ENCODE measurements at regions not wholly inside any gene's neighbourhood (a gene's known extent, or its start where the extent isn't known, plus 50 kb on each side); places are given as distances from the start of the nearest gene placed in this dataset.

DNA sequence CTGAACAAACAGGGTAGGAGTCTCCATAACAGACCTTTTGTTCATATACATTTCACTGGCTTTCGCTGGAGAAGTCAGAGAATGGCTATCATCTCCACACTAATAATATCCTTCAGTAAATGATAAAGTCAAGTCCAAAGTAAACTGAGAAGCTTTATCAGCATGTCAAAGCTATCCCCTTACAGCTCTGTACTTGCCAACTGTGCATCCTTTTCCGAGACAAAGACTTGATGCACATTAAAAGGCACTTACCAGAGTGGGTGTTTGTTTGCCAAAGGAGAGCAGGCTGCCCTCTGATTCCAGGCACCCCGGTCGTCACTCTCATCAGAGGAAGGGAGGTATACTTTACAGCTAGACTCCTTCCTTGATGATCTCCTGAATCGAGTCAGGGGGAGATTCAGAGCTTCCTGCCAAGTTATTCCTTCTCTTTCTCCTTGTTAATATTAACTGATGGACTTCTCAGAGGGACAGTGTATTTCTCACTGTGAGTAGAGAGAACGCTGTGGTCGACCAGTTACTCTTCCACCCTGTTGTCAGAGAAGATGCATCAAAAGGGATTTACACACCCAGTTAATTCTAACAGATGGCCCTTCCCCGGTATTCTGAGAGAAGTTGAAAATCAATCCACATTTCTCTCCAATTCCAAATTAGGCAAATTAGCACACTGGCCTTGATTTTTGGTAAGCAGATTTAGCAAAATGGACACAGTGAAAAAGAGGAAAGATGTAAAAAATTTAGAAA, 504.7 kb upstream of the NR2F2 start:
- no peak for DNase-seq (ENCODE audit: low read depth)

DNA sequence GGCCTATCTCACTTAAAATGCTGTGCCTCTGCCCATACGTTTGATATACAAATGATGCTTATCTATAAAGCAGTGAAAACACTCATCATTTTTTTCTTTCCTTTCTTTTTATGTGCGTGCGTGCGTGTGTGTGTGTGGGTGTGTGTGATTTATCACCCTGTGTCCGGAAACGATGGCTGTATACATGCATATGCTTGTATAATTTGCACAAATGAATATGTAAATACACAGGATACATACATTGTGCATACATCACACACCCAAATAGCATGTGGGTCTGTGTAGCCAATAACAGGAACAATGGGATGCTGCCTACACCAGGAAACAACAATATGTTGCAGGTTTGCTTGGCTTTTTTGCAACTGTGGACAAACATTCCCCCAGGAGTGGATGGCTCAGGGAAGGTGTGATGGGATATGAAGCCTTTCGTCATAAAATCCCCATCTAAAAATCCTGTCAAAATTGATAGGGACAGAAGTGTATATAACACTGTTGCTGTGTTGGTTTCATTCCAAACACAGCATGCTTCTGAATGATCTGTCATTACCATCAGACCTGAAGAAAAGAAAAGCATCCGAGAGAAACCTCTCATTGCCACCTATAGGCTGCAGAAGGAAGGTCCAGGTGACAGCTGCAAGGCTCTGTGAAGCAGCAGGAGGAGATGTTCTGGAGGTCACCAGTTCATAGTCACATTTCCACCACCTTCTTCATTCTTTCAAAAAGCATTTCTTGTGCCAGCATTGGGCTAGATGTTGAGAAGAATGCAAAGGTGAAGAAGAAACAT, 503.9 kb upstream of the NR2F2 start:
- DNase-seq (ENCODE audit: low read depth): no peak

DNA sequence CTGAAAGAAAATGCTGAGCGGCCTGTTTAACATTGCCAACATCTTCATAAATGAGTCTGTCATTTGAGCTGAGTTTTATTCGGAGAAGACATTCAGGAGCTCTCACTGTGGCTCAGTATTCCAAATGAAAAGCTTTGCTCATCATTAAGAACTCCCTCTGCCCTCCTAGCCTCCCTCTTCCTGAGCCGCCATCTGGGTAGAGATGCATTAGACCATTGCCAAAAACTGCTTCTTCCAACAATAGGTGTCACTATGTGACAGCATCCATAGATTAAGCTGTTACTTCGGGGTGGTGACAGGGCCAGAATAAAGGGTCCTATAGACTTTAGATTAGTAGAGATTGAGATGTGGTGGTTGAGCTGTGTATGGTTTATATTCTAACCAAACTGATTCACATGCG, 501.4 kb upstream of the NR2F2 start:
- DNase-seq (ENCODE audit: low read depth): no peak

DNA sequence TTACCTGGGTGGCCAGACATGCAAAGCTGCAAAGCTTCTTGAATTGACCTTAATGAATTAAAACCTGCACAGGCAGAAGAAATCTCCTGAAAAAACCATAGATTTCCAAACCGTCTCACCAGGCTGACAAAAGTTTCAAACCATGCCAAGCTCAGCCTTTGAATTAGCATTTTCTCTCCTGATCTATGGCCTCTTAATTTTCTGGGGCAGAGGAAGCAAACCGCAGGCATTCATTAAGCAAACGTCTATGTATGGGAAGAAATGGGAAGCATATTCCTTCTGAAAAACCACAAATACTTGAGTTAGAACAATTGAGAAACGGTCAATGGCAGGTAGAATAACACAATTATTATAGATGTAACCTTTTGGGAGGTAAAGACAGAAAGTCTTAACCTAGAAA, 500.2 kb upstream of the NR2F2 start:
- no peak for DNase-seq (ENCODE audit: low read depth)

DNA sequence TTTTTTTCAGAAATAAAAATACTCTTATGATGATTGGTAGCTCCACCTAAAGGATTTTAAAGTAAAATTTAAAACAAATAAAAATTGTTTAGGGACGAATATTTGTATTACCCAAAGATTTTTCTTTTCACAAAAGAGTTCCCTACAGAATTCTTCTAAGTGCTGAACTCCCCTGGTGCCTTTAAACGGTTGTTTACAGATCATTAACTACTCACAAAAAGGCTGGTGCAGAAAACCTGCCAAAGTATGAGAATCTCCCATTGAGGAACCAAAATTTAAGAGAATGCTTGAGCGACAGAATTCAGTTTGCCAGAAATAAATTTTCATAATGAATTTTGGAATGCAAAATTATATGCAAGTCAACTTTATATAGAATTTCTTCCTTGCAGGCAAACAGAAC, 497.8 kb upstream of the NR2F2 start:
- no peak for DNase-seq (ENCODE audit: low read depth)

DNA sequence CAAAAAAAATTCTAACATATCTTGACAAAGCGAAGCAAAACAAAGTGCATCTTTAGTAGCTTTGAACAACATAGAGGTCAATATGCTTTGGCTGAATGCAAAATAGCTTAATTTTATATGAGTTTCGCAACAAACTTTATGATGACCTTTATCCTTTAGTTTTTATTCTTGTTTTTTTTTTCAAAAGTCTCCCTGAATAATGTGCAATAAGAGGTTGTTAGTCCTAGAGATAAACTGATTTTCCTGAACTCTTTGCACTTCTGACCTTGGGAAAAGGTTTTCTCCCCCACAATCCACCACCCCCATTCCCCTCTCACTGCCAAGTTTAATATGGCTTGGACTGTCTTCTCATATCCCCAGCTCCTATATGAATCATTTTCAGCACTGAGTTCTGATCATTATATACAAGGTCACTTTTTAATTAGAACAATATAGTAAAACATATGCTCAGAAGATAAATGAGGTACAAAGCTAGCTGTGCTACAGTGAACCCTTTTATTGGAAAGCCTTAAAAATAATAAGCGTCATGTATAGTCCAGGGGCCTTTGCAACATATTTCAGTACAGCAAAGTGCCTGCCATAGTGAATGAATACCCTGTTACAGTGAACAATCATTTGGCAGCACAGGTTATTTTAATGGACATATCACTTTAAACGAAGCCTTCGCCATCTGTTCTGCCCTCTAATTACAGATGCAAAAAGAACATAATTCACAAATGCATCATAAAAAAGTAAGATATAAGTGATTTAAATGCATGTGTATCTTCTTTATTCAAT, 496.3 kb upstream of the NR2F2 start:
- no peak for DNase-seq (ENCODE audit: low read depth)

DNA sequence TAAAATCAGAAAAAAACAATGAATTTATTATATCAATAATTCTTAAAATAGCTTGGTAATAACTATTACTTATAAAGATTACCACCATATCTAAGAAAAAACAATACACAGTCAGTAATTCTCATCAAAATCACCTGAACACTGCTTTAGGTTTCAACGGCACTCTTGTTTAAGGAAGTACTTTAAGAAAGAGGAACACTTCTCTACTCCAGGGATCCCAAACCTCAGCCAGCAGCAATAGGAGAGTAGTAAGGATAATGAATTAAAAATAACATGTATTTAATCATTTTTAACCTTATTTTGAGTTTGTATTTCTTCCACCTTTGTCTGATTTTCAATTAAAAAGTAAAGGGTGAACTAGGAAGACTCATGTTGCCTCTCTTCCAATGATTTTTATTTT, 494.0 kb upstream of the NR2F2 start:
- no peak for DNase-seq (ENCODE audit: low read depth)

DNA sequence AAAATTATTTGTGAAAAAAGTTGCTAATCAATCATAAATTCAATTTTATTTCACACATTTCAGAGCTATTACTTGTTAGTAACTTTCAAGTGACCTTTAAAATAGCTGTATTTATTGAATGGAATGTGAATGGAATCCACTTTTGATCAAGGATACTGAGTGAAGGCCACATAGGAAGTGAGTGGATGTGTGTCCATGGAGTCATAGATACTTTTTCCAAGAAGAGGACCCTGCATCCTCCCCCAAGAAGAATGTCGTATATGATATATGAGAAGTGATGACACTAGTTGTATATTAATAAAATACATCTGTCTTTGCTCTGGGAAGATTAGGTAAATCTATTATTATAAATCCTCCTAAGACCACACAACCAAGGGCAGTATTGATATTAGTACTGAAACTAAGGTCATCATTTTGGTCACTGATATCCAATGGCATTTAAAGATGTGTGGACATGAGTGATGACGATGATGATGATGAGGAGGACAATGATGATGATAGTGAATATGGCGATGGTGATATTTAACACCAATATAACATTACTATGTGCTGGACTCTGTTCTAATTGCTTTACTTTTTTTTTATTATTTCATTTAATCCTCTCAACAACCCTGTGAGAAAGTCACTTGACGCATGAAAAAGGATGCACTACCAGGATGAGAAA, 493.0 kb upstream of the NR2F2 start:
- no peak for DNase-seq (ENCODE audit: low read depth)

DNA sequence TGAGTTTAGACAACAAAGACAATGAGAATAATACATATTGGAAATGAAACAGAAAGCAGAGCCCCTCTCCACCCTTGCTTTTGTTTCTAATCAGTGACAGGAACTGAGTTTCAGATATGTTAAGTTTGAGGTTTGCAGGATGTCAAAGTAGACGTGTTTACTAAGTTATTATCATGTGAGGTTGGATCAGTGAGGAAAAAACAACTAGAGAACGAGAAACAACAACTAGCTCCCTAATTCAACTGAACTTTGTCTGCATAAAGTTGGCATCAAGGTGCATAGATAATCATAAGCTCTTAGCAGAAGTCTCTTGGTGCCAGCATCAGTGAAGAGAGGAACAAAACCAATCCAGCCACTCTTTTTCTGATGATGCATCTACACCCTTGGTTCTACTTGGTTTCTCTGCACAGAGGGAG, 491.1 kb upstream of the NR2F2 start:
- no peak for DNase-seq (ENCODE audit: low read depth)

DNA sequence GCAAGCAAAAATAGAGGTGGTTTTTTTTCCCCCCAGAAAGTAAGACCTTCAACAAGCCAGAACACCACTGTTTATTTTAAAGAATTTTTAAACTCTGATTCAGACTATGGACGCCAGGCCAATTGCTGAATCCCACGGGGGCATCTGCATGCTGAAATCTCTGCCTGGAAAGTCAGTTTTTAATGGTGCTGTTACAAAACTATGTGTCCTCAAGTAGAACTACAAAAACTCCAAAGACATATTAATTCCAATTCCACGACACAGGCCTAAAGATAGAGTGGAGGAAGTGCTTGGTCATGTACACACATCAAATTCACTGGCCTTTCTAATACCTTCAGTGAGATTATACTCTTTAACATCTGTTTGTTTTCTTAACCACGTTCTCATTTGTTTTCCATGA, 490.5 kb upstream of the NR2F2 start:
- DNase-seq (ENCODE audit: low read depth): peak; percentile 8

DNA sequence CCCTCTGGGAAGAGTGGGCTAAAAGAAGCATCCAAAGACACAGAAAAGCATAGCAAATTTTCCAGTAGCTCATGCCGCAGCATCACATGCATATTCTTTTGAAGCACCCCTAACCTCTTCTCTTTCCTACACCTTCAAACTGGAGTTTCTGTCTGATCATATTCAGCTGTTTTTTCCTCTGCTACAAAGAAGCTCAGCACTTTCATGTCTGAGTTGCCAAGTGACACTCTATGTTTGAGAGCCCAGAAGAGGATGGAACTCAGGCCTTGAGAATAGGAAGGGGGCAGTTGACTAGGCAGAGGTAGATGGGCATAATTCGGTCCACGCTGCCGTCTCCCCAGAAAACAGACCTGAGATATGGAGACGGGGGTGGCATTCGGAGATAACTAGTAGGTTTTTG, 489.6 kb upstream of the NR2F2 start:
- no peak for DNase-seq (ENCODE audit: low read depth)

DNA sequence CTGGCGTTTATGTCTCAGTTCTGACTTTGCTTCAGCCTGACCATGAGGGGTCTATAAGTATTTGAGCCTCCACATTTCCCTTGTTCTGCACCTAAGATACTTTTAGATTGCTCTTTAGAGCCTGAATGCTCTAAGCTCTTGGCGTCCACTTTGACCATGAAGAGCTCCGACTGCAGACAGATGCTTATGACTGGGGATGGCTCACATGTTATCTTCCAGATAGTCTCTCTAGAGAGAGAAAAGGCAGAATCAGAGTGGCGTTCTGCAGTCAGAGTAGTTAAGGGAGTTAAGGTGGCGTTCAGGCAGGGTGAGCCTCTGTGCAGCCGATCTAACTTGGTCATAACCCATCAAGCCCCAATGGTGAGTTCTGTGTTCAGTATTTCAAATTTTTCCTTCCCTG, 487.9 kb upstream of the NR2F2 start:
- DNase-seq (ENCODE audit: low read depth): peak; percentile 10

DNA sequence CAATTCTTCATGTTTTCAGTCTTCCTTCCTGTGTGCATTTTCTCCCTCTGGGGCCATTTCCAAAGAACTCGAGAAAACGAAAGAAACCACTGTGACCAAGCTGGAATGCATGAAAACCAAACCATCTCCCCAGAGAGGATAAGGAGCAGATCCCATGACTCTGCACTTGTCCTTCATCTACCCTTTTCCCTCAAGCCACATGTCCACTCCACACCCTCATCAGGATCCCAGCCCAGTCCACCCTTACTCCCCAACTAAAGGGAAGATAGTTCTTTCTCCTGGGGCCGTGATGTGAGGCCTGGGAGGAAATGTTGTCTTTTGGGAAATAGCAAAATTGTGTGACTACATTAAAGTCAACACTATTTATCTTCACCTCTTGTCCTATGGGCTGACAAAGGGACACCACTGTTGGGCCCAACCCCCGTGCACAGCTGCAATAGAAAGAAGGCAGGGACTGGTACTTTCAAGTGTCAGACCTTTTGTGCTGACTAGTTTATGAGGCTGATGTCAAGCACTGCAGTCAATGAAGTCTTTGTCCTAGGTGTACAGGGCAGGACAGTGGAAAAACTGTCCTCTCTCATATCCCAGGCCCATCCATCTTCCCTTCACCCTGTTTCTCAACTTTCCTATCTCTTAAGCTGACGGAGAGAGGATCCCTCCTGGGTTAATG, 487.1 kb upstream of the NR2F2 start:
- peak; percentile 88 for DNase-seq (ENCODE audit: low read depth)

DNA sequence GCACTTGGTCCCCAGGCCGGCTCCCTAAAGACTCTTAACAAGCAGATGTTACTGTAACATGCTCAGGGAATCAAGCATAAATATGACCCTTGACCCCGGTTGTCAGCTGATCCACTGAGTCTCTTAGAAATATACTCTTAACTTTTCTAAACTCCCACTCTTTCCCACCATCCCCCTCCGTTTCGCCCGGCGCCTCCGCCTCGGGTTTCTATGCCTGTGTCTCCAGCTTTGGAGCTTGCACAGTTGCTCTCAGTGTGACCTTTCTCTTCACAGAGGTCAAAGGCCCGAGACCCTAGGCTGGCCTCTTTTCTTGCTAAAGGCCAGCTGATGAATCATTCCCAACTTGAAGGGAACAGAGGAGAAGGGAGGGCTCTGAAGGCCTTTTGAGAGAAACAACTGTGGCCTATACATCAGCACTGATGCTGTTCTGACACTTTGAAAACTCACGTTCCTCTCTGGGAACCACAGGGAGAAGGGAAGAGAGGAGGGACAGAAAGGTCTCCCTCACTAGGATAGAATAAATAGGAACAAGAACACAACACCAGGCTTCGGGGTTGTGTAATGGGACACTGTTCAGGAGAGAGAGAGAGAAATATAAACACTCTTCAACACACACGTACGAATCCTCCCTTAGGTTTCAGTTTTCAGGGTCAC, 484.5 kb upstream of the NR2F2 start:
- DNase-seq (ENCODE audit: low read depth): no peak

DNA sequence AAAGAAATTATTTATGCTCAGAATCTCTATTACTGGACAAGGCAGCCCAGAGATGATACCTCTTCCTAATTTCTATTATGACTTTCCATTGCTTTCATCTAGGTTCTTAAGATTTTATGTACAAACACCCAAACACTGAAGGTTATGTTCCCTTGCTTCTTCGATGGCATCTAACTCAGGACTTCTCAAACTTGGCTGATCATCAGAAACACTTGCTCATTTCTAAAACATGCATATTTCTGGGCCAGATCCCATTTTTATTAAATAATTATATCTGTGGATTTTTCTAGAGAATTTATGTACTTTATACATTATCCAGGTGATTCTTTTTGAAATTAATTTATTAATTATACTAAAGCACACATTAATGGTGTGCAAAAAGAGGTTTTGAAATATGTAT, 482.4 kb upstream of the NR2F2 start:
- no peak for DNase-seq (ENCODE audit: low read depth)

DNA sequence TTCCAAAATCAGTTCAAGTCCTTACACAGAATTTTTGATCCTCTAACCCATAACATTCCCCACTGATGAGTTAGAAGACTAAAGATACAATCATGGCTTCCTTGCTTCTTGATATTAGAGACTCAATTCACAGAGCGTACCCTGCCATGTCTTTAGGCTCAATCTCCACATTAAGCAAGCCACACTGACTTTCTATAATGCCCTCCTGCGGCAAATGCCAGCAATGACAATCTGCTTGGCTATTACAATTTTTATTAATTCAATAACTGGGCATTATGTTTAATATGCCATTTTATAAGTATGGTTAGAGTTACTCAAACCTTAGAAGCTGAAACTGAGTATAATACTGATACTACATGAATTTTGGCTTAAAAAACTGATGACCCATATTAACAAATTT, 479.7 kb upstream of the NR2F2 start:
- no peak for DNase-seq (ENCODE audit: low read depth)

DNA sequence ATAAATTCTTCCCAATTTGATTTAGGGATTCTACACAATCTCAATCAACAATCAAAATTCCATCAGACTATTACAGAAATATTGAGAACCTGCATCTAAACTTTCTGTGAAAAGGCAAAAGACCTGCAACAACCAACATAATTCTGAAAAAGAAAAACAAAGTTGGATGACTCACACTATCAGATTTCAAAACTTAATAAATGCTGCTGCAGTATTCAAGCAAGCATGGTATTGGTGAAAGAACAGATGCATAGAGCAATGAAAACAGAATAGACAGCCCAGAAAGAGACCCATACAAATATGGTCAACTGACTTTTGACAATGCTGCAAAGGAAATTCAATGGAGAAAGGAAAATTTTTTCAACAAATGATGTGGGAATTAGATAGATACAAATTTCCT, 477.1 kb upstream of the NR2F2 start:
- no peak for DNase-seq (ENCODE audit: low read depth)

DNA sequence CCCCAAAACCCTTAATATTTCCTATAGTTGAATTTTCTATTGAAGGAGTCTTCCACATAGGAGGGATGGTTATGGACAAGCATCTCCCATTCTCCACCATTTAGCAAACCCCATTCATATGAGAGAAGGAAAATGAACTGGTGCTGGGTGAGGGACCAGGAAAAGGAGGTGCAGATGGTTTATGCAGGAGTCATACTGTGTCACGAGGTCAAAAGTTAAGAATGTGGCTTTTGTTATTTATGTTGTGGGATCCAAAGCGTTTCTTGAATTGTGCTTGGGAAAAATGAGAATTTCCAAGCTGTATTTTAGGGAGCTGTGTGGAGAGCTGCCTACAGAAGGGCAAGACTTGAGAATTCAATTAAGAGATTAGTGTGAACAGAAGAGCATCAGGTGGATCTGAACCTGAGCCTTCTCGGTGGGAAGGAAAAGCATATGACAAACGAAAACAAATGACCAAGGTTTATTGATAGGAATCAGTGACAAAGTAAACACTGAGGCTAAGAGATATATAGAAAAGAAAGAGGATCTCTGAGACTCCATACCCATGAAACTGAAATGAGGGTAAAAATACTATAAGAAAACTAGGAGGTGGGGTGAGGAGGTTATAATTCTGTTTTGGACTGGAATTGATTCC, 473.3 kb upstream of the NR2F2 start:
- peak; percentile 49 for DNase-seq (ENCODE audit: low read depth)

DNA sequence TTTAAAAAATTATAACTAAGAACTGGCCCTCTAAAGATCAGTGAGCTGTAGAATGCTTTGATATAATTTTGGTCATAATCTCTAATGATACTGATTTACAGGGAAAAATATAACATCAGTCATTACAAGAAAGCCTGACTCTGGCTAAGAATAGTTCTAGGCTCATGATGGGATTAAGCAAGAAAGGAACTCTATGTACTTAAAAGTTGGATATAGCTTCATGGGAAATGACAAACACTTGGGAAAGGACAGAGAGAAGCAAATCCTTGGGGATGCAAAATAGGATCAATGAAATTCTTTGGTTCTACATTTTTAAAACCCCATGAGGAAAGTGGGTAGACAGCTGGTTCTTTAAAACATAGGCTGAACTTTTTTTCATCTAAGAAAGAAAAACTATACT, 472.7 kb upstream of the NR2F2 start:
- DNase-seq (ENCODE audit: low read depth): no peak

DNA sequence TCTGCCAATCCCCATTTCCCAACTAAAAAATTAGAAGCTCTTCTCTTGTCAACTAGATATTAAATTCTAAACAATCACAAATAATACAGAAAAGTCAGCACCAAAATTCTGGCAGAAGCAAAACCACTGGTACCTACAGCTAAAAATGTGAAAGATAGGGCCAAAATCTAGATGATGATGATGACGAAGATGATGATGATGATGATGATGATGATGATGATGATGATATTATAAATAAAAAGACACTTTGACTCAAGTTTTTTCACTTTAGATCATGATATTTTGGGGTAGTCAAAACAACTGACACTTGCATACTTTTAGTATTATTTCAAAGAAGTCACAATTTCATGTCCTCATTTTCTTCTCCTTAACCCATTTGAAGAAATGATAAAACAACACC, 470.1 kb upstream of the NR2F2 start:
- no peak for DNase-seq (ENCODE audit: low read depth)

DNA sequence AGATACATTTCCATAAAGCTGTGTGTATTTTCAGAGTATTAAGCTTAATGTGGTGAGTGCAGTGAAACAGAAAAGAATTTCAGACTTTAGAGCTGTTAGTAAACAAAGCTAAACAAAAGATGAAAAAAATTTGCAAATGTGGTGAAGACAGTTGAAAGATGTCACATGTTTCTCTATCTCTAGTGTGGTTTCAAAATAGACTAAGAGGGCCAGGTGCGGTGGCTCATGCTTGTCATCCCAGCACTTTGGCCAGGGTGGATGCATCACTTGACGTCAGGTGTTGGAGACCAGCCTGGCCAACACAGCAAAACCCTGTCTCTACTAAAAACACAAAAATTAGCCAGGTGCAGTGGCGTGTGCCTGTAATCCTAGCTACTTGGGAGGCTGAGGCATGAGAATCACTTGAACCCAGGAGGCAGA, 466.0 kb upstream of the NR2F2 start:
- DNase-seq (ENCODE audit: low read depth): no peak

Data from RPMI7951 (cell line).